ENCODE measurements at regions not wholly inside any gene's neighbourhood (a gene's known extent, or its start where the extent isn't known, plus 50 kb on each side); places are given as distances from the start of the nearest gene placed in this dataset.
A peak's percentile ranks its signal among the peaks of the same experiment; 100 is the strongest.

GRCh38 chr18:28512357-28512756, 335.4 kb upstream of the CDH2 start:
- DNase-seq (ENCODE audit: low read depth in 1 of 2, low spot score in 1 of 2), result peak in 1 of 2 donors; percentile 21
- no peaks in the 10 kb centered on the region for H3K27me3 ChIP-seq
- no peaks in the 10 kb centered on the region for H3K4me1 ChIP-seq (ENCODE audit: low read depth)
- TF ChIP-seq, protein P1, sequence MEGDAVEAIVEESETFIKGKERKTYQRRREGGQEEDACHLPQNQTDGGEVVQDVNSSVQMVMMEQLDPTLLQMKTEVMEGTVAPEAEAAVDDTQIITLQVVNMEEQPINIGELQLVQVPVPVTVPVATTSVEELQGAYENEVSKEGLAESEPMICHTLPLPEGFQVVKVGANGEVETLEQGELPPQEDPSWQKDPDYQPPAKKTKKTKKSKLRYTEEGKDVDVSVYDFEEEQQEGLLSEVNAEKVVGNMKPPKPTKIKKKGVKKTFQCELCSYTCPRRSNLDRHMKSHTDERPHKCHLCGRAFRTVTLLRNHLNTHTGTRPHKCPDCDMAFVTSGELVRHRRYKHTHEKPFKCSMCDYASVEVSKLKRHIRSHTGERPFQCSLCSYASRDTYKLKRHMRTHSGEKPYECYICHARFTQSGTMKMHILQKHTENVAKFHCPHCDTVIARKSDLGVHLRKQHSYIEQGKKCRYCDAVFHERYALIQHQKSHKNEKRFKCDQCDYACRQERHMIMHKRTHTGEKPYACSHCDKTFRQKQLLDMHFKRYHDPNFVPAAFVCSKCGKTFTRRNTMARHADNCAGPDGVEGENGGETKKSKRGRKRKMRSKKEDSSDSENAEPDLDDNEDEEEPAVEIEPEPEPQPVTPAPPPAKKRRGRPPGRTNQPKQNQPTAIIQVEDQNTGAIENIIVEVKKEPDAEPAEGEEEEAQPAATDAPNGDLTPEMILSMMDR (IDR thresholded peaks at IDR 0.05; ENCODE audit: low read depth, low read length), result no peak
- H3K27ac ChIP-seq, result no peak overlapping the region
- H3K36me3 ChIP-seq, result no peaks in the 10 kb centered on the region
- H3K4me3 ChIP-seq, result no peak overlapping the region
- H3K9me3 ChIP-seq (ENCODE audit: low read depth), result no peaks in the 10 kb centered on the region

GRCh38 chr18:28511413-28511821, 334.5 kb upstream of the CDH2 start:
- Histone ChIP-seq H3K9me3 (ENCODE audit: low read depth) (no peaks in the 10 kb centered on the region), H3K4me3 (no peak overlapping the region), H3K27ac (no peak overlapping the region), H3K27me3 (no peaks in the 10 kb centered on the region), H3K36me3 (no peaks in the 10 kb centered on the region), H3K4me1 (ENCODE audit: low read depth) (no peaks in the 10 kb centered on the region)
- TF ChIP-seq, protein P1 (IDR thresholded peaks at IDR 0.05; ENCODE audit: low read depth, low read length), result no peak
- DNase-seq (ENCODE audit: low read depth in 1 of 2, low spot score in 1 of 2), result peak in 1 of 2 donors; percentile 9

GRCh38 chr18:28510210-28510609, 333.3 kb upstream of the CDH2 start:
- no peak for DNase-seq (ENCODE audit: low read depth in 1 of 2, low spot score in 1 of 2)
- H3K4me3 ChIP-seq, result no peak overlapping the region
- H3K9me3 ChIP-seq (ENCODE audit: low read depth), result no peaks in the 10 kb centered on the region
- no peak overlapping the region for H3K27ac ChIP-seq
- TF ChIP-seq, protein P1 (IDR thresholded peaks at IDR 0.05; ENCODE audit: low read depth, low read length), result no peak
- H3K4me1 ChIP-seq (ENCODE audit: low read depth), result no peaks in the 10 kb centered on the region
- no peaks in the 10 kb centered on the region for H3K27me3 ChIP-seq
- H3K36me3 ChIP-seq, result no peaks in the 10 kb centered on the region

GRCh38 chr18:28504066-28504465, 327.1 kb upstream of the CDH2 start:
- DNase-seq (ENCODE audit: low read depth in 1 of 2, low spot score in 1 of 2), result peak in 1 of 2 donors; percentile 37
- no peaks in the 10 kb centered on the region for H3K9me3 ChIP-seq (ENCODE audit: low read depth)
- no peak overlapping the region for H3K27ac ChIP-seq
- no peaks in the 10 kb centered on the region for H3K4me1 ChIP-seq (ENCODE audit: low read depth)
- TF ChIP-seq, protein P1 (IDR thresholded peaks at IDR 0.05; ENCODE audit: low read depth, low read length), result no peak
- H3K27me3 ChIP-seq, result no peaks in the 10 kb centered on the region
- no peak overlapping the region for H3K4me3 ChIP-seq
- no peaks in the 10 kb centered on the region for H3K36me3 ChIP-seq

DNA sequence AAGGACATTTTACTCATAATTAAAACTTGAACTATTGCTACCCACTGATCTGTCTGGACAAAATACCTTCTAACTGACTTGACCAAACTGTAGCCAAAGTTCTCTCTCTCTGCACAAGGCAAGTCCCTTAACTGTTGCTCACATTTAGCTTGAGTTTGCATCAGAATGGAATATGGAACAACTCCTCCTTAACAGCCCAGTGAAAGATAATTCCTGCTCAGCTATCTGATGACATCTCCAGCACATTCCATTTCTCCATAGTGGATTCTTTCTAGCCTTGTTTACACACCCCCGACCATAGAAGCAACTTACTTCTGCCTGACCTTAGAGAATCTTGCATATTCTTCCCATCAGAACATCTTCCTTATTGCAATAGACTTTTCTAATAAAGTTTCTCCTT, 317.2 kb upstream of the CDH2 start:
- peak in 1 of 2 donors; percentile 67 for DNase-seq (ENCODE audit: low read depth in 1 of 2, low spot score in 1 of 2)
- H3K4me3 ChIP-seq, result no peak overlapping the region

More for the DNA sequence above, 317.2 kb upstream of the CDH2 start:
- TF ChIP-seq, protein P1 (IDR thresholded peaks at IDR 0.05; ENCODE audit: low read depth, low read length), result no peak
- Histone ChIP-seq H3K36me3 (no peaks in the 10 kb centered on the region), H3K27me3 (no peaks in the 10 kb centered on the region), H3K9me3 (ENCODE audit: low read depth) (no peaks in the 10 kb centered on the region), H3K4me1 (ENCODE audit: low read depth) (no peaks in the 10 kb centered on the region), H3K27ac (no peak overlapping the region)
